ENCODE measurements at regions not wholly inside any gene's neighbourhood (a gene's known extent, or its start where the extent isn't known, plus 50 kb on each side); places are given as distances from the start of the nearest gene placed in this dataset.
"Not testable (repeated sequence)": the region's sequence is repeated elsewhere in the genome, so short reads cannot be mapped to it uniquely, and the experiment has no call there.

DNA sequence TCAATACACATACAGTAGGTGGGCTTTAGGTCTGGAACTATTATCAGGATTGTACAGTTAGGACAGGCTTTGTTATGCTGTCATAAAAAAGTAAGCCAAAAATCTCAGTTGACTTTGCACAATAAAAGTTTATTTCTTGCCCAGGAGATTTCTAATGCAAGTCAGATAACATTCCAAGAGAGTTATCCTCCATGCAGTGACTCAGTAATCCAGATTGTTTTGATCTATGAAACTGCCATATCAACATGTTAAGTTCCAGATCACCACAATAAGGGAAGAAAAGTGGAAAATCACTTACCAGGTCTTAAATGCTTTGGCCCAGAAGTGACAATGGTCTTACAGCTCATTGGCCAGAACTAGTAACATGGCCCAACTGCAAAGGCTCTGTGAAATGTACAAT lies 636.2 kb upstream of the KLF12 start:
- DNase-seq, result no peak

DNA sequence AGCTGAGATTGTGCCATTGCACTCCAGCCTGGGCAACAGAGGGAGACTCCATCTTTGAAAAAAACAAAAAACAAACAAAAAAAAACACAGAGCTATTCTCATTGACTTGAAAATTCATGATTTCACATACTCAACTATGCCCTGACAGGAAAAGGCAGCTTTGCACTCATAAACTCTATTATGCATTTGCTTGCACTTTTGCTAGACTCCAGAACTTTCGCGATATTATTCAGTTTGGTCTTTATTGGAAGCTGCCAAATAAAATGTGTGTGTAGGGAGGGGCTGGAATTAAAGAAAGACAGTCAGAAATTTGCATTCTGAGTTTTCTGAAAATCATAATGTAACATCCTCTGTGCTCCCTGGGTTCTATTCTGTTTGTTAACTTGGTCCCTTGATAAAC lies 635.1 kb upstream of the KLF12 start:
- DNase-seq, result no peak

GRCh38 chr13:74768521-74769085 lies 634.4 kb upstream of the KLF12 start:
- no peak for DNase-seq

DNA sequence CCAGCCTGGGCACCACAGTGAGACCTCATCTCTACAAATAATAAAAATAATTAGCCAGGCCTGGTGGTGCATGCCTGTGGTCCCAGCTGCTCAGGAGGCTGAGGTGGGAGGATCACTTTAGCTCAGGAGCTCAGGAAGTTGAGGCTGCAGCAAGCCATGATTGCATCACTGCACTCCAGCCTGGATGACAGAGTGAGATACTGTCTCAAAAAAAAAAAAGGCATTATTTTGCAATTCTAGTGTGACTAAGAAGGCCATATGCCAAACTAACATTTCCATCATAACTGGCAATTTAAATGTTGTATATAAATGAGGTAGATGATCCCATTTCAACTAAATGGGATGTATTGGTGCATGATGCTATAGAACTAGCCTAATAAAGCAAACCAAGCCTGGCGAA lies 632.8 kb upstream of the KLF12 start:
- DNase-seq, result no peak

GRCh38 chr13:74765955-74766354 lies 631.8 kb upstream of the KLF12 start:
- DNase-seq, result no peak

- no peak for DNase-seq
Observed at GRCh38 chr13:74761801-74762757, 627.9 kb upstream of the KLF12 start.

GRCh38 chr13:74758188-74758587 lies 624.0 kb upstream of the KLF12 start:
- DNase-seq, result no peak

- DNase-seq, result no peak
Observed at GRCh38 chr13:74755065-74755464, 620.9 kb upstream of the KLF12 start.

DNA sequence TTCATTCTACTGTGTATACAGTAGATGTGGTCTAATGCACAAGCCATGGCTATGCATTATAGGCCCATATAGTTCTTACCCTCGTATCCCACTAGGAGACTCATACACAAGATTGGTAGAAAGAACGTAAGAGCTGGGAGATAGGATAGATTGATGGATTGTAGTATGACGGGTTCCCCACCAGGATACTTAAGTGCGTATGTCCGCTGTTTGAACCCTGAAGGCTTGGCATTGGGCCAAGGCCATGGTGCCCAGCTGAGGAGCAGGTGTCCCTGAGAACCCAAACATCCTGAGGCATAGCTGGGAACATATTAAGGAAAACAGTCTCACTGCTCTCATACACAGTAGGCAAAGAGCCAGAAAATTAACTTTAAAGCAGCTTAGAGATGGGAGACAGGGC lies 617.5 kb upstream of the KLF12 start:
- DNase-seq, result no peak

GRCh38 chr13:74747186-74747955 lies 613.2 kb upstream of the KLF12 start:
- no peak for DNase-seq

DNA sequence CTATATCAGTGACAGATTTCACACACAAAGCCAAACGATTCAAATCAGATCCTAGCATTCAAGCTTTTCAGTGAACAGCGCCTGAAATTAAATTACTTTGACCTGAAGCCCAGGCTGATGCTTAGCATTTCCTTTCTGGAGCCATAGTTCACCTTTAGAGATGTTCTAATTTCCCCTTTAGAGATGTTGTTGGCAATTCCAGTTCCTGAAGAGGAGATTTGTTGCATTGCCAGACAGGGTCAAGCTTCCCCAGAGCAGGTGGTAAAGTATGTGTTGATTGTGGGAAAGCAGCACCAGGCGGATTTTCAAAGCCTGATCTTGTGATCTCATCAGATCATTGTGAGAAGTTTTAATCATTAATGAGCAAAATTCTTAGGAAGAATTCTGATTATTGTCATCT lies 609.8 kb upstream of the KLF12 start:
- DNase-seq, result no peak

DNA sequence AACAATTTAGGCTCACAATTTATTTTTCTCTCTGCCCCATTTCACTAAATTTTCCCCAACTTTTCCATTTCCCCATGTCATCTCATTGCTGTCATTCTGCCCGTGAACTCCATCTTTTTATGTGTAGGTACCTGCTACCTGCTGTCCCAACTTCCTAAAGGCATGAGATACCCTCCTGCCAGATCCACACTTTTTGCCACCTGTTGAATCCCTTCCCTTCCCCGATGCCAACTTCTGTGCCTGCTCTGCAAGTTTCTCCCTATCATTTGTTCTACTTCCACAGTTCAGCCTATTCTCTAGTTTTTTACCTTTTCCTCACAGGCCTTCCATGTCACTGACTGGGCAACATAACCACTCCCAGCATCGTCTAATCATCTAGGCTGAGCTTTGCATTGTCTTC lies 607.5 kb upstream of the KLF12 start:
- no peak for DNase-seq

DNA sequence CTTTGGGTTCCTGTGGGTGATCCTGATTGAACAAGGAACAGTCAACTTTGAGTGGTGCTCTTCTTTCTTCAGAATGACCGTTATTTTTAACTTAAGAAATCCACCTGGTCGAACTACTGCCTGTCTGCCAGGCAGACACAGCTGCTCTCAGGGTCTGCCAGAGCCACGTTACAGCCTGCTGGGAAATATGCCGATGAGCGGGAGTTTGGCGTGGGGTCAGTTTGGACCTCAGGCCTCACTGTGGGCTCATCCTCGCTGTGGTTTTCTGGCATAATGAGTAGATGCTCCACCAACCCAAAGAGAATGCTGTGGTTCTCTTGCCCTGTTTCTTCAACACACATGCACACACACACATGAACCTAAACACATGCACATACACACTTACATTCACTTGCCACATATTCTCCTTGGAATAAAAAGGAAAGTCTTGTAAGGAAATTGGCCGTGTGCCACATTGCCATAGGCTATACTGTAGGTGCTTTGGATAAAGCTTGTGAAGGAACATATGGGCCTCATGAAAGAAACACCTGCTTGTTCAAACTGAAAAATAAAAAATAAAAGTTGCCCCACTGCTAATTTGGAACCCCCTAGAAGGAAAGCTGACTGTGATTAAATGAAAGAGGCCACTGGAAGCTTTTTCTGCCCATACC lies 598.7 kb upstream of the KLF12 start:
- DNase-seq, result no peak

DNA sequence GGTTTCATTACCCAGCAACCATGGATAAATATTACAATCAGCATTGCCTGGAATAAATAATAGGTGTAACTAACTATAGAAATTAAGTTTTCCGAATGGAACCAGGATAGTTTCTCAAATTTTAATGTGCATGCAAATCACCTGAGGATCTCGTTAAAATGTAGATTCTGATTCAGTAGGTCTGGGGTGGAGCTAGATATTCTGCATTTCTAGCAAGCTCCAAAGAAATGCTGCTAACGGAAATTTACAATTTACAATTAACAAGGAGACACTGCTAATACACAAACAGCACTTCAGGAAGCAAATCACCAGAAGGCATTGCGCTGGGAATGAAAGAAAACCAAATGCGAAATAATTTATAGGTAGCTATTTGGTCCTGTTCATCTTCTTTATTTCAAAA lies 597.5 kb upstream of the KLF12 start:
- no peak for DNase-seq

DNA sequence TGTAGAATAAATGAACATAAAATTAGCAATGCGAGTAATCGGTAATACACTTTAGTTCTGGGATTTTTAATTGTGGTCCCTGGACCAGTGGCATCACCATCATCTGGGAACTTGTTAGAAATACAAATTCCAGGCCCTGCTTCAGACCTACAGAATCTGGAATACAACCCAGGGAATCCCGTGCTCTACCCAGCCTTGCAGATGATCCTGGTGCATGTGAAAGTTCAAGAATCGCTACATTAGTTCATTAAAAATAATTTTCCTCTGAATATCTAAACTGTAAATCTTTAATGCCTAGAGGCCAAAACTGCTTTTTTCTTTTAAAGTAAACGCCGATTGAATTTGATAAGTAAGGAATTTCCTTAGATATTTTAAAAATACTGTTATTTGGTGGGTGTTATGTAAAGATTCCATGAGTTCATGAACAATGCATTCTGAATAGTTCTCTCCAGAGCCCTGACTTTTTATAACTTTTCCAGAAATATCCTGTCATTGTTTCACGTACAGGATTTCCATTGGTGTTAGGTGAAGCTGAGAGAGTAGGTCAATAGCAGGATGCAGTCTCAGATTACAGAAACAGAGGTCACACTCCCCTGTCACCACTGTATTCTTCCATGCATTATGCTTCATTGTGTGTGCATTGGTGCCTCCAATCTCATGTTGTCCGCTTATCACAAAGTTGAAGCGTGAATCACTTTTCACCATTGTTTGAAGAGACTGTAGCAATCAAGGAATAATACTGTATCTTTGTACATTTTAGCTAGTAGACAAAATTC lies 596.5 kb upstream of the KLF12 start:
- DNase-seq, result no peak

GRCh38 chr13:74726206-74726605 lies 592.0 kb upstream of the KLF12 start:
- DNase-seq, result no peak

GRCh38 chr13:74718232-74718842 lies 584.1 kb upstream of the KLF12 start:
- DNase-seq, result not testable (repeated sequence)

GRCh38 chr13:74715718-74716117 lies 581.5 kb upstream of the KLF12 start:
- no peak for DNase-seq

- DNase-seq, result no peak
Observed at GRCh38 chr13:74710006-74710405, 575.8 kb upstream of the KLF12 start.

- DNase-seq, result no peak
Observed at GRCh38 chr13:74709226-74709625, 575.0 kb upstream of the KLF12 start.

DNA sequence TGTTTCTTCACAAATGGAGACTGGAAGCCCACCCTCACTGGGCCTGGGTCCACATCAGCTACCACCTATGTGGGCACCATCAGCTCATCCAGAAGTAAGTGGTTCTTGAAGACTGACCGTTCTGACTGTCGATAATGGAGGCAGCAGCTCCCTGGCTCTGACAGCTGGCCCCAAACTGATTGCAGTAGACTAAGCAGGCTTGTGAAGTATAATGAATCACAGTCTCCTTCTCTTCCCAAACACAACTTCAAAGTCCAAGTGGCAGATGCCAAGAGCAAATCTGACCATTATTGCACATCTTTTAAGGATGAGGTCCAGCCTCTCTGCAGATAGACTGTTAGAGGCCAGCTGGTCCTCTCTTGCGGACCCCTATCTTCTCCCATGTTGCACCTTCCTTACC lies 574.4 kb upstream of the KLF12 start:
- DNase-seq, result no peak

GRCh38 chr13:74707291-74707690 lies 573.1 kb upstream of the KLF12 start:
- no peak for DNase-seq

Measured in NCI-H1436 (cell line).